ENCODE measurements at regions not wholly inside any gene's neighbourhood (a gene's known extent, or its start where the extent isn't known, plus 50 kb on each side); places are given as distances from the start of the nearest gene placed in this dataset.

DNA sequence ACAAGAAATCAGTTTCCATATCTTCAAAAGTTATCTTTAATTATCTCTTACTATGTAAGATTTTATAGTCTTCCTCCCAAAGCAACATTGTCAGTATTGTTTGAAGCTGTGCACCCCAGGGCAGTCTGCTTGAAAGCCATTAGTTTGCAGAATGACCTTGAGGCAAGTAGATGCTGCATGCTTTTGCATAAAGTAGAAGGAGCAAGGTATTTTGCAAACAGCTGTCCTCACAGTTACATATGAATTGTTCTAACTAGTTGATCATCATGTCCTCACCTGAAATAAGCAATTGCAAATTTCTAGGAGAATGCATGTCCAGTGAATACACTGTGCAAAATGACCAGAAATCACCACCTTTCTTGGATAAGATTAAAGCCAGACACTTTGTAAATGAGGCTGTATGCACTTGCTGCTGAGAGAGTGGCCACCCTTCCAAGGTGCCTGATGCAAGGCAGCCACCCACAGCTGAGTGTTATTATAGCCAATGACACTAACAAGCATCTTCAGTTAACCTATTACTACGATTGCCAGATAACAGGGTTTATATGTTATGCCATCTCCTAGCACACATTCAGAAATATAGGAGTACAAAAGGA is 730.0 kb upstream of the TMEM132C start:
- no peak for DNase-seq
- Histone ChIP-seq H3K27ac (no peak overlapping the region), H3K4me1 (no peaks in the 10 kb centered on the region), H3K4me3 (no peak overlapping the region), H3K27me3 (no peaks in the 10 kb centered on the region), H3K36me3 (no peaks in the 10 kb centered on the region), H3K9me3 (no peaks in the 10 kb centered on the region)
- TF ChIP-seq CTCF (IDR thresholded peaks at IDR 0.05) (no peak), POLR2A (IDR thresholded peaks at IDR 0.05) (no peak)

DNA sequence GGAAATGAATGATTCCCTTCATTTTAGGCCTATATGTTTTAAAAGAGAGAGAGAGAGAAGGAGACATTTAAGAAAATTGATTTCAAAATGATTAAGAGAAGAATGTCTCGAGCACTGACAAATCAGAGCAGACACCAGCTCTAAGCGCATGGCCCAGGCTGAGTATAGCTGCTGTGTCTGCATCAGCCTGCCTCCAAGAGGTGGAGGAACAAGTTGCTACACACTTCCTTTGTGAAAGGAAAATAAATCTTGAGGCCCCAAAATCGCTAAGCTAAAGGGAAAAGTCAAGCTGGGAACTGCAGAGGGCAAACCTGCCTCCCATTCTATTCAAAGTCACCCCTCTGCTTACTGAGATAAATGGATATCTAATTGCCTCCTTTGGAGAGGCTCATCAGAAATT is 728.7 kb upstream of the TMEM132C start:
- no peaks in the 10 kb centered on the region for H3K27me3 ChIP-seq
- H3K36me3 ChIP-seq = no peaks in the 10 kb centered on the region
- no peak overlapping the region for H3K4me3 ChIP-seq
- H3K9me3 ChIP-seq = no peaks in the 10 kb centered on the region
- H3K4me1 ChIP-seq = no peaks in the 10 kb centered on the region
- no peak for TF ChIP-seq CTCF (IDR thresholded peaks at IDR 0.05)
- no peak for TF ChIP-seq POLR2A (IDR thresholded peaks at IDR 0.05)
- no peak overlapping the region for H3K27ac ChIP-seq
- no peak for DNase-seq

- DNase-seq = no peak
- Histone ChIP-seq H3K27ac (no peak overlapping the region), H3K4me1 (no peaks in the 10 kb centered on the region), H3K36me3 (no peaks in the 10 kb centered on the region), H3K4me3 (no peak overlapping the region), H3K9me3 (no peaks in the 10 kb centered on the region), H3K27me3 (no peaks in the 10 kb centered on the region)
- TF ChIP-seq CTCF (IDR thresholded peaks at IDR 0.05) (no peak), POLR2A (IDR thresholded peaks at IDR 0.05) (no peak)
Observed at GRCh38 chr12:127539226-127539858, 727.6 kb upstream of the TMEM132C start.

- TF ChIP-seq POLR2A (IDR thresholded peaks at IDR 0.05) (no peak), CTCF (IDR thresholded peaks at IDR 0.05) (no peak)
- Histone ChIP-seq H3K27ac (no peak overlapping the region), H3K4me3 (no peak overlapping the region), H3K36me3 (no peaks in the 10 kb centered on the region), H3K9me3 (no peaks in the 10 kb centered on the region), H3K27me3 (no peaks in the 10 kb centered on the region), H3K4me1 (no peaks in the 10 kb centered on the region)
- no peak for DNase-seq
Observed at GRCh38 chr12:127542391-127542790, 724.6 kb upstream of the TMEM132C start.

GRCh38 chr12:127542931-127543330 is 724.0 kb upstream of the TMEM132C start:
- no peak for TF ChIP-seq POLR2A (IDR thresholded peaks at IDR 0.05)
- TF ChIP-seq CTCF (IDR thresholded peaks at IDR 0.05) = no peak
- no peaks in the 10 kb centered on the region for H3K4me1 ChIP-seq
- DNase-seq = no peak
- H3K36me3 ChIP-seq = no peaks in the 10 kb centered on the region
- no peak overlapping the region for H3K4me3 ChIP-seq
- no peak overlapping the region for H3K27ac ChIP-seq
- no peaks in the 10 kb centered on the region for H3K27me3 ChIP-seq
- no peaks in the 10 kb centered on the region for H3K9me3 ChIP-seq
